DND-41 (cell line): ENCODE measurements at regions not wholly inside any gene's neighbourhood (a gene's known extent, or its start where the extent isn't known, plus 50 kb on each side); places are given as distances from the start of the nearest gene placed in this dataset.
A peak's percentile ranks its signal among the peaks of the same experiment; 100 is the strongest.

ENCODE experiments used
- ATAC-seq: fragments of 200-7000 bp; cut with Tn5 transposase; 3 replicates; pipeline ENCODE4 v1.9.1; 2021; ENCODE audit warnings: low read depth; ENCODE audit not compliant: insufficient read depth
- DNase-seq: peaks from one replicate; pipeline ENCODE4 v3.0.0-alpha.2; 2020
- H2AFZ ChIP-seq: 2 replicates; pipeline ENCODE4 v1.6.0; 2012; ENCODE audit warnings: low read depth, low read length
- H3K27ac ChIP-seq: 2 replicates; pipeline ENCODE4 v1.5.1; 2012; ENCODE audit warnings: low read length, inconsistent platforms
- H3K27me3 ChIP-seq: fragments of 200-600 bp; sonication (generic); 2 replicates; pipeline ENCODE4 v1.6.0; 2012; ENCODE audit warnings: low read length, mild to moderate bottlenecking, inconsistent platforms; ENCODE audit not compliant: insufficient read depth, poor library complexity
- H3K36me3 ChIP-seq: 2 replicates; pipeline ENCODE4 v1.5.1; 2012; ENCODE audit warnings: low read length, inconsistent platforms; ENCODE audit not compliant: insufficient read depth
- H3K4me1 ChIP-seq: 2 replicates; pipeline ENCODE4 v1.5.1; 2012; ENCODE audit warnings: mild to moderate bottlenecking, low read length; ENCODE audit not compliant: insufficient read depth
- H3K4me2 ChIP-seq: 2 replicates; pipeline ENCODE4 v1.6.0; 2012; ENCODE audit warnings: mild to moderate bottlenecking, moderate library complexity, low read length, inconsistent platforms; ENCODE audit not compliant: insufficient read depth
- H3K4me3 ChIP-seq, 2 experiments: fragments of 200-600 bp in 1 of 2; shearing (Covaris generic) in 1 of 2; 2 replicates each; pipeline ENCODE4 v1.5.1; 2012 to 2016; ENCODE audit warnings: inconsistent platforms in 2 of 2, low read length in 2 of 2, mild to moderate bottlenecking in 2 of 2, low read depth in 1 of 2, moderate library complexity in 1 of 2
- H3K79me2 ChIP-seq: 2 replicates; pipeline ENCODE4 v1.6.0; 2012; ENCODE audit warnings: low read length, inconsistent platforms; ENCODE audit not compliant: insufficient read depth
- H3K9ac ChIP-seq: 2 replicates; pipeline ENCODE4 v1.6.0; 2012; ENCODE audit warnings: low read depth, mild to moderate bottlenecking, inconsistent platforms, low read length, moderate library complexity
- H3K9me3 ChIP-seq: 2 replicates; pipeline ENCODE4 v1.5.1; 2012; ENCODE audit warnings: low read length, moderate library complexity, mild to moderate bottlenecking, inconsistent platforms; ENCODE audit not compliant: insufficient read depth, severe bottlenecking
- H4K20me1 ChIP-seq: 2 replicates; pipeline ENCODE4 v1.6.0; 2012; ENCODE audit warnings: low read length; ENCODE audit not compliant: insufficient read depth
- CTCF ChIP-seq: IDR thresholded peaks from 2 replicates; pipeline ENCODE4 v1.5.1; 2012; ENCODE audit warnings: borderline replicate concordance, low read length, moderate library complexity, mild to moderate bottlenecking; ENCODE audit not compliant: poor library complexity, severe bottlenecking; ENCODE audit errors: extremely low read depth
- EZH2 ChIP-seq: IDR thresholded peaks from 3 replicates; pipeline ENCODE4 v1.6.1; 2012; ENCODE audit warnings: borderline replicate concordance, low read depth, mild to moderate bottlenecking, moderate library complexity, low read length, inconsistent platforms; ENCODE audit not compliant: severe bottlenecking

GRCh38 chr18:43882358-43883055 lies 605.2 kb upstream of the SYT4 start:
- Histone ChIP-seq H3K4me1 (no peaks in the 10 kb centered on the region), H3K79me2 (no peaks in the 10 kb centered on the region), H4K20me1 (no peaks in the 10 kb centered on the region), H3K4me3 (no peak overlapping the region), H3K27ac (no peak overlapping the region), H3K36me3 (no peaks in the 10 kb centered on the region), H3K27me3 (no peaks in the 10 kb centered on the region), H3K4me2 (no peak overlapping the region), H3K9ac (no peak overlapping the region), H3K9me3 (peaks cover 2% of the 10 kb centered on the region), H2AFZ (no peak overlapping the region)
- ATAC-seq: peak; percentile 59; the same call in 2 of the 3 replicates
- TF ChIP-seq CTCF (no peak), EZH2 (no peak)
- DNase-seq: peak; percentile 10

- H3K4me3 ChIP-seq: no peak overlapping the region
- no peaks in the 10 kb centered on the region for H3K4me1 ChIP-seq
- no peak overlapping the region for H3K27ac ChIP-seq
- no peaks in the 10 kb centered on the region for H3K27me3 ChIP-seq
- H3K4me2 ChIP-seq: no peak overlapping the region
- H3K9ac ChIP-seq: no peak overlapping the region
- no peaks in the 10 kb centered on the region for H4K20me1 ChIP-seq
- no peaks in the 10 kb centered on the region for H3K36me3 ChIP-seq
- H2AFZ ChIP-seq: no peak overlapping the region
- H3K79me2 ChIP-seq: no peaks in the 10 kb centered on the region
- no peak for ATAC-seq
- no peak for DNase-seq
- TF ChIP-seq EZH2 (no peak), CTCF (no peak)
- H3K9me3 ChIP-seq: peaks cover 2% of the 10 kb centered on the region
Observed at GRCh38 chr18:43883886-43884285, 606.6 kb upstream of the SYT4 start.

- H3K4me3 ChIP-seq: no peak overlapping the region
- TF ChIP-seq CTCF: no peak
- no peak for TF ChIP-seq EZH2
- peaks cover 2% of the 10 kb centered on the region for H3K9me3 ChIP-seq
- no peaks in the 10 kb centered on the region for H3K36me3 ChIP-seq
- DNase-seq (no peak), ATAC-seq (no peak)
- no peaks in the 10 kb centered on the region for H4K20me1 ChIP-seq
- H3K27ac ChIP-seq: no peak overlapping the region
- no peak overlapping the region for H2AFZ ChIP-seq
- H3K4me1 ChIP-seq: no peaks in the 10 kb centered on the region
- no peaks in the 10 kb centered on the region for H3K27me3 ChIP-seq
- no peak overlapping the region for H3K4me2 ChIP-seq
- no peaks in the 10 kb centered on the region for H3K79me2 ChIP-seq
- H3K9ac ChIP-seq: no peak overlapping the region
Observed at GRCh38 chr18:43886341-43886740, 609.1 kb upstream of the SYT4 start.
